H1 (cell line): ENCODE measurements at regions not wholly inside any gene's neighbourhood (a gene's known extent, or its start where the extent isn't known, plus 50 kb on each side); places are given as distances from the start of the nearest gene placed in this dataset.

Experiments used
- CTCF ChIA-PET: fragments of 300-600 bp; sonication (Branson Sonifier 250); formaldehyde crosslinking; loops from one replicate; lab custom pipeline; 2021; ENCODE audit not compliant: partially characterized antibody; lab: Charles Lee
- POLR2A ChIA-PET: fragments of 300-600 bp; sonication (Branson Sonifier 250); formaldehyde crosslinking; loops from one replicate; lab custom pipeline; 2021; ENCODE audit warnings: inconsistent platforms; ENCODE audit not compliant: partially characterized antibody; lab: Charles Lee
- DNase-seq, 2 experiments: peaks; one replicate each; pipeline versions ENCODE4 v3.0.0 to v3.0.0-alpha.2; 2010 to 2022; ENCODE audit warnings: low spot score in 2 of 2, low read depth in 1 of 2, mixed read lengths in 1 of 2
- FAIRE-seq: peaks from 2 replicates; lab custom pipeline; 2011; peaks lifted over from hg19 to GRCh38; lab: Jason Lieb, UNC
- H2AFZ ChIP-seq: 2 replicates; pipeline ENCODE4 v1.8.1; 2012; ENCODE audit warnings: low read length, inconsistent platforms
- H2AK5ac ChIP-seq: 2 replicates; pipeline ENCODE4 v1.6.1; 2013; ENCODE audit warnings: low read depth, low read length
- H2BK120ac ChIP-seq: replicated peaks from 2 replicates; pipeline ENCODE3; 2013; ENCODE audit warnings: low read depth, low read length, inconsistent platforms
- H2BK12ac ChIP-seq: 2 replicates; pipeline ENCODE4 v1.6.1; 2013; ENCODE audit warnings: low read depth, low read length
- H2BK15ac ChIP-seq: 2 replicates; pipeline ENCODE4 v1.6.1; 2013; ENCODE audit warnings: low read length
- H2BK20ac ChIP-seq: 2 replicates; pipeline ENCODE4 v1.6.1; 2013; ENCODE audit warnings: low read length
- H2BK5ac ChIP-seq: 2 replicates; pipeline ENCODE4 v1.6.1; 2013; ENCODE audit warnings: low read depth, low read length
- H3K14ac ChIP-seq: 2 replicates; pipeline ENCODE4 v1.6.1; 2013; ENCODE audit warnings: inconsistent platforms; ENCODE audit not compliant: insufficient read length
- H3K18ac ChIP-seq: 2 replicates; pipeline ENCODE4 v1.6.1; 2013; ENCODE audit warnings: low read length; ENCODE audit errors: extremely low read depth
- H3K23ac ChIP-seq: 2 replicates; pipeline ENCODE4 v1.6.1; 2013; ENCODE audit warnings: inconsistent platforms; ENCODE audit not compliant: insufficient read length
- H3K23me2 ChIP-seq: 2 replicates; pipeline ENCODE4 v1.6.1; 2013; ENCODE audit warnings: low read depth, low read length
- H3K27ac ChIP-seq: 2 replicates; pipeline ENCODE4 v1.6.1; 2011; ENCODE audit warnings: low read depth, low read length, inconsistent platforms
- H3K27me3 ChIP-seq, 4 experiments: replicated peaks in 1 of 4; 1 replicate in 1 of 4; 2 replicates in 3 of 4; pipeline versions ENCODE4 v1.6.1 to v1.8.1; 2011 to 2013; ENCODE audit warnings: low read length in 3 of 4, mild to moderate bottlenecking in 3 of 4, inconsistent platforms in 2 of 4, mixed read lengths in 2 of 4, moderate library complexity in 1 of 4; ENCODE audit not compliant: control insufficient read depth in 3 of 4, insufficient read depth in 3 of 4; ENCODE audit errors: extremely low read depth in 1 of 4
- H3K36me3 ChIP-seq, 4 experiments: 2 replicates each; pipeline versions ENCODE4 v1.6.1 to v1.8.1; 2011 to 2013; ENCODE audit warnings: mild to moderate bottlenecking in 4 of 4, low read length in 3 of 4, moderate library complexity in 2 of 4, control low read depth in 1 of 4, inconsistent platforms in 1 of 4; ENCODE audit not compliant: insufficient read depth in 4 of 4, control insufficient read depth in 2 of 4
- H3K4ac ChIP-seq: replicated peaks from 2 replicates; pipeline ENCODE3; 2013; ENCODE audit warnings: low read length, low read depth, mixed read lengths, inconsistent platforms; ENCODE audit not compliant: insufficient read length
- H3K4me1 ChIP-seq, 4 experiments: replicated peaks in 1 of 4; 1 replicate in 1 of 4; 2 replicates in 3 of 4; pipeline versions ENCODE4 v1.6.1 to v1.8.1; 2011 to 2013; ENCODE audit warnings: low read length in 3 of 4, inconsistent platforms in 2 of 4, mixed read lengths in 1 of 4; ENCODE audit not compliant: insufficient read depth in 4 of 4, control insufficient read depth in 3 of 4
- H3K4me2 ChIP-seq, 2 experiments: 2 replicates each; pipeline versions ENCODE4 v1.6.1 to v1.8.1; 2011 to 2013; ENCODE audit warnings: low read depth in 2 of 2, low read length in 2 of 2, control low read depth in 1 of 2, inconsistent platforms in 1 of 2, mild to moderate bottlenecking in 1 of 2; ENCODE audit not compliant: insufficient read depth in 1 of 2
- H3K4me3 ChIP-seq, 4 experiments: fragments of 200-600, 300-600 bp in 1 of 4; sonication (generic), shearing (Covaris generic), sonication (Bioruptor Twin) in 1 of 4; 2 replicates each; pipeline versions ENCODE4 v1.5.1 to v1.8.1; 2011 to 2016; ENCODE audit warnings: low read length in 4 of 4, low read depth in 3 of 4, control low read depth in 2 of 4, inconsistent platforms in 2 of 4, mild to moderate bottlenecking in 2 of 4, mixed read lengths in 1 of 4, moderate library complexity in 1 of 4; ENCODE audit not compliant: insufficient read depth in 2 of 4; ENCODE audit errors: extremely low read depth in 1 of 4
- H3K56ac ChIP-seq: replicated peaks from 2 replicates; pipeline ENCODE3; 2013; ENCODE audit warnings: low read depth, mild to moderate bottlenecking, mixed read lengths, low read length, inconsistent platforms; ENCODE audit not compliant: insufficient read length
- H3K79me1 ChIP-seq: 2 replicates; pipeline ENCODE4 v1.6.1; 2013; ENCODE audit warnings: low read depth, low read length, control low read depth
- H3K79me2 ChIP-seq, 2 experiments: 2 replicates each; pipeline versions ENCODE4 v1.6.1 to v1.8.1; 2012 to 2013; ENCODE audit warnings: low read length in 2 of 2, mild to moderate bottlenecking in 2 of 2, inconsistent platforms in 1 of 2; ENCODE audit not compliant: insufficient read depth in 2 of 2, control insufficient read depth in 1 of 2
- H3K9ac ChIP-seq, 4 experiments: replicated peaks in 1 of 4; 1 replicate in 1 of 4; 2 replicates in 3 of 4; pipeline versions ENCODE4 v1.6.1 to v1.8.1; 2011 to 2013; ENCODE audit warnings: low read depth in 3 of 4, low read length in 3 of 4, control low read depth in 2 of 4, mild to moderate bottlenecking in 2 of 4, moderate library complexity in 2 of 4, inconsistent platforms in 1 of 4; ENCODE audit errors: extremely low read depth in 1 of 4
- H3K9me3 ChIP-seq, 2 experiments: 2 replicates each; pipeline versions ENCODE4 v1.6.1 to v1.8.1; 2012 to 2013; ENCODE audit warnings: mild to moderate bottlenecking in 2 of 2, moderate library complexity in 2 of 2, control low read depth in 1 of 2, inconsistent platforms in 1 of 2, low read depth in 1 of 2, low read length in 1 of 2, mixed read lengths in 1 of 2; ENCODE audit not compliant: insufficient read depth in 2 of 2
- H4K20me1 ChIP-seq, 2 experiments: replicated peaks in 1 of 2; 2 replicates each; pipeline versions ENCODE3 to v1.8.1; 2011 to 2013; ENCODE audit warnings: inconsistent platforms in 2 of 2, low read length in 2 of 2, mild to moderate bottlenecking in 1 of 2; ENCODE audit not compliant: insufficient read depth in 2 of 2, control insufficient read depth in 1 of 2
- H4K5ac ChIP-seq: 2 replicates; pipeline ENCODE4 v1.6.1; 2013; ENCODE audit warnings: low read length, low read depth, mixed read lengths, inconsistent platforms; ENCODE audit not compliant: insufficient read length
- H4K8ac ChIP-seq: 2 replicates; pipeline ENCODE4 v1.8.0; 2013; ENCODE audit warnings: mild to moderate bottlenecking, moderate library complexity, low read length, inconsistent platforms; ENCODE audit not compliant: insufficient read depth; ENCODE audit errors: extremely low read depth
- H4K91ac ChIP-seq: replicated peaks from 2 replicates; pipeline ENCODE3; 2013; ENCODE audit warnings: low read length, mixed read lengths, inconsistent platforms; ENCODE audit not compliant: insufficient read length
- CTCF ChIP-seq, 3 experiments: IDR thresholded peaks; 1 replicate in 2 of 3; 2 replicates in 1 of 3; pipeline versions ENCODE4 v1.5.1 to v1.6.1; 2011; ENCODE audit warnings: low read length in 3 of 3, mild to moderate bottlenecking in 3 of 3, inconsistent platforms in 2 of 3, low read depth in 1 of 3, moderate library complexity in 1 of 3; ENCODE audit not compliant: insufficient read depth in 1 of 3; ENCODE audit errors: control extremely low read depth in 1 of 3
- EGR1 ChIP-seq: IDR thresholded peaks from 2 replicates; pipeline ENCODE4 v1.6.1; 2011; ENCODE audit warnings: low read depth, low read length, borderline replicate concordance
- GABPA ChIP-seq: IDR thresholded peaks from 2 replicates; pipeline ENCODE4 v1.6.1; 2011; ENCODE audit warnings: mild to moderate bottlenecking, low read length, moderate library complexity, borderline replicate concordance; ENCODE audit not compliant: insufficient read depth
- NRF1 ChIP-seq: IDR thresholded peaks from 2 replicates; pipeline ENCODE4 v1.6.1; 2011; ENCODE audit warnings: mild to moderate bottlenecking, low read depth, low read length, improper control_type of control experiment
- RFX5 ChIP-seq: IDR thresholded peaks from 2 replicates; pipeline ENCODE4 v1.6.1; 2011; ENCODE audit warnings: low read depth, low read length, improper control_type of control experiment, borderline replicate concordance
- RNF2 ChIP-seq: fragments of 200-900, 300-1000 bp; sonication (generic); IDR thresholded peaks from 2 replicates; pipeline ENCODE4 v1.7.1; 2016; ENCODE audit warnings: borderline replicate concordance, low read depth, mild to moderate bottlenecking, antibody characterized with exemption, low read length; ENCODE audit not compliant: poor library complexity, severe bottlenecking; ENCODE audit errors: missing control alignments
- SIRT6 ChIP-seq: IDR thresholded peaks from one replicate; pipeline ENCODE4 v1.7.1; 2012; ENCODE audit warnings: low read length, inconsistent platforms
- TCF12 ChIP-seq: IDR thresholded peaks from 2 replicates; pipeline ENCODE4 v1.6.1; 2011; ENCODE audit warnings: low read depth, mild to moderate bottlenecking, low read length
- WGBS, 2 experiments: shearing (Covaris generic) in 1 of 2; methylation state at CpG; one replicate each; pipeline versions ENCODE4 v1.1.6 to v1.1.7; 2013 to 2015; ENCODE audit warnings: low lambda C conversion rate in 2 of 2, mixed read lengths in 2 of 2, inconsistent platforms in 1 of 2, low coverage in 1 of 2, missing lambda C conversion rate in 1 of 2; ENCODE audit not compliant: insufficient replicate concordance in 2 of 2, insufficient coverage in 1 of 2, insufficient read length in 1 of 2; ENCODE audit errors: extremely low coverage in 1 of 2, missing lambda C conversion rate in 1 of 2; 5-methylcytosine and 5-hydroxymethylcytosine counted together

- H4K91ac ChIP-seq, result no peak overlapping the region
- no peak overlapping the region for H2BK20ac ChIP-seq
- H3K18ac ChIP-seq, result no peak overlapping the region
- no peaks in the 10 kb centered on the region for H3K79me2 ChIP-seq
- no peak overlapping the region for H2BK120ac ChIP-seq
- no peak overlapping the region for H3K4ac ChIP-seq
- no peak overlapping the region for H3K14ac ChIP-seq
- CTCF ChIA-PET, result interaction anchor here (0.7 to 1.3 kb wide), 3 partner anchors 9 to 51 kb away, joined by 3 to 4 read pairs (median 3); no protein-coding TSS in a partner anchor
- no peak overlapping the region for H2AK5ac ChIP-seq
- no peak overlapping the region for H3K23ac ChIP-seq
- no peak overlapping the region for H3K4me2 ChIP-seq
- no peak overlapping the region for H2BK12ac ChIP-seq
- no peaks in the 10 kb centered on the region for H3K4me1 ChIP-seq
- DNase-seq (no peak), FAIRE-seq (no peak)
- no peak overlapping the region for H4K8ac ChIP-seq
- H3K23me2 ChIP-seq, result peaks cover 7% of the 10 kb centered on the region; the same call in 1 of the 2 replicates
- H3K27me3 ChIP-seq, result no peaks in the 10 kb centered on the region
- no peak overlapping the region for H2BK5ac ChIP-seq
- no peak overlapping the region for H3K56ac ChIP-seq
- POLR2A ChIA-PET, result no interaction called here
- 85% methylated on average over 6 of the region's 6 CpGs; no CpG with 5 or more reads in 1 of the 2 experiments for WGBS, 2 experiments
- H3K9me3 ChIP-seq, result peaks cover 12 to 13% of the 10 kb centered on the region in 2 experiments
- no peaks in the 10 kb centered on the region for H3K36me3 ChIP-seq
- H3K9ac ChIP-seq, result no peak overlapping the region
- no peaks in the 10 kb centered on the region for H4K20me1 ChIP-seq
- H2BK15ac ChIP-seq, result no peak overlapping the region
- H3K79me1 ChIP-seq, result no peaks in the 10 kb centered on the region
- no peak overlapping the region for H3K4me3 ChIP-seq
- no peak overlapping the region for H2AFZ ChIP-seq
- no peak overlapping the region for H4K5ac ChIP-seq
- no peak overlapping the region for H3K27ac ChIP-seq
- TF ChIP-seq NRF1 (no peak), RNF2 (no peak), GABPA (no peak), CTCF (IDR thresholded peaks at IDR 0.05; ENCODE audit: control extremely low read depth in 1 of 3, insufficient read depth in 1 of 3, low read depth in 1 of 3, low read length in 3 of 3) (no peak), RFX5 (no peak), SIRT6 (no peak), TCF12 (no peak), EGR1 (no peak)
Measured at GRCh38 chr10:130388746-130389145, 252.6 kb downstream of the GLRX3 start.
